HG03558 (cell line): ENCODE measurements at regions not wholly inside any gene's neighbourhood (a gene's known extent, or its start where the extent isn't known, plus 50 kb on each side); places are given as distances from the start of the nearest gene placed in this dataset.

ENCODE experiments used
- ATAC-seq: cut with Tn5 transposase; IDR thresholded peaks from one replicate; pipeline ENCODE4 v1.9.1; 2021; ENCODE audit warnings: moderate number of reproducible peaks; ENCODE audit not compliant: unreplicated experiment; ENCODE audit errors: extremely low read depth

GRCh38 chr3:176969066-176969465 is 228.2 kb downstream of the TBL1XR1 start:
- ATAC-seq: no peak

GRCh38 chr3:176968631-176969030 is 228.7 kb downstream of the TBL1XR1 start:
- no peak for ATAC-seq

- no peak for ATAC-seq
Measured at GRCh38 chr3:176967522-176967921, 229.8 kb downstream of the TBL1XR1 start.

- ATAC-seq: no peak
Measured at GRCh38 chr3:176964661-176965060, 232.6 kb downstream of the TBL1XR1 start.

GRCh38 chr3:176961916-176962315 is 235.4 kb downstream of the TBL1XR1 start:
- no peak for ATAC-seq

GRCh38 chr3:176959867-176960266 is 237.4 kb downstream of the TBL1XR1 start:
- no peak for ATAC-seq

GRCh38 chr3:176958560-176958959 is 238.7 kb downstream of the TBL1XR1 start:
- ATAC-seq: no peak

- ATAC-seq: no peak
Measured at GRCh38 chr3:176954517-176954916, 242.8 kb downstream of the TBL1XR1 start.

GRCh38 chr3:176953106-176954060 is 243.9 kb downstream of the TBL1XR1 start:
- ATAC-seq: no peak

- no peak for ATAC-seq
Measured at GRCh38 chr3:176951586-176952292, 245.5 kb downstream of the TBL1XR1 start.

GRCh38 chr3:176951144-176951543 is 246.1 kb downstream of the TBL1XR1 start:
- no peak for ATAC-seq

- ATAC-seq: no peak
Measured at GRCh38 chr3:176950743-176951142, 246.5 kb downstream of the TBL1XR1 start.

GRCh38 chr3:176948151-176948550 is 249.1 kb downstream of the TBL1XR1 start:
- no peak for ATAC-seq

- ATAC-seq: no peak
Measured at GRCh38 chr3:176946202-176946601, 251.1 kb downstream of the TBL1XR1 start.

GRCh38 chr3:176942305-176942704 is 255.0 kb downstream of the TBL1XR1 start:
- no peak for ATAC-seq

GRCh38 chr3:176941689-176942088 is 255.6 kb downstream of the TBL1XR1 start:
- no peak for ATAC-seq

GRCh38 chr3:176939022-176939817 is 258.1 kb downstream of the TBL1XR1 start:
- ATAC-seq: peak; percentile 89

GRCh38 chr3:176937994-176938393 is 259.3 kb downstream of the TBL1XR1 start:
- ATAC-seq: no peak

GRCh38 chr3:176937541-176937940 is 259.7 kb downstream of the TBL1XR1 start:
- no peak for ATAC-seq

GRCh38 chr3:176935194-176935888 is 261.9 kb downstream of the TBL1XR1 start:
- ATAC-seq: no peak
